ENCODE measurements at regions not wholly inside any gene's neighbourhood (a gene's known extent, or its start where the extent isn't known, plus 50 kb on each side); places are given as distances from the start of the nearest gene placed in this dataset.

DNA sequence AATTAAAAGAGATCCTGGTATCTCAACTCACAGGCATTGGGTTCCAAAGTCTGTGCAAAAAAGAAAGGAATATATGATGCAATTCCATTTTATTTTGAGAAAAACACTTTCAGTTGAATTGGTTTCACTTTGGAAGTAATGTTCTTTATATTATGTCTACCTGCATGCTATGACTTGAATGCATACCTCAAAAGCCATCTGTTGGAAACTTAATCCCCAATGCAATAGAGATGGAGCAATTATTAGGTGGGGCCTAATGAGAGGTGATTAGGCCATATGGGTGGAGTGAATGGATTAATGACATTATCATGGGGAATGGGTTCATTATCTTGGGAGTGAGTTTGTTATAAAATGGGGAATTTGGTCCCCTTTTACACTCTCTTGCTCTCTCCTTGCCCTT is 293.3 kb downstream of the CSNK1G3 start:
- no peak for TF ChIP-seq CTCF (IDR thresholded peaks at IDR 0.05; ENCODE audit: control insufficient read depth, insufficient read depth, low read depth, low read length, missing control alignments)
- no peak for DNase-seq (ENCODE audit: low read depth)

DNA sequence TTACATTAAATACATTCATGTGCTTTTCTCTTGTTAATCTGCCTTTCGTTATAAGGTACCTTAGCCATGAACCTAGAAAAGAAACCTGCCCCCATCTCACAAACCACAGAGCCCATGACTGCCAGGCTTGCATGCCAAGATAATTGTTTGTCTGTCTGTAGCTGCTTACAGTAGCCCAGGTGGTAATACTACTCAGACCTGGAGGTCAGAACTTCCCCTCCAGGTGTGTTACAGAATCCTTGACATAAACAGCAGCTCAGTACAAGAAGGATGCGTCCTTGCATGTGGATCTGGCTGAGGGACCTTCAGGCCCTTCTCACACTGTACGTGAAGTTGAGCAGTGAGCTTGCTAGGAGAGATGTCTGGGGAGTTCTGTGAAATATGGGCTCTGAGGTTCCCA is 291.4 kb downstream of the CSNK1G3 start:
- H3K4me3 ChIP-seq (ENCODE audit: control insufficient read depth, low read depth, low read length) = no peak overlapping the region
- no peak for TF ChIP-seq CTCF (IDR thresholded peaks at IDR 0.05; ENCODE audit: control insufficient read depth, insufficient read depth, low read depth, low read length, missing control alignments)
- no peak for DNase-seq (ENCODE audit: low read depth)

More for the DNA sequence above, 293.3 kb downstream of the CSNK1G3 start:
- no peak overlapping the region for H3K4me3 ChIP-seq (ENCODE audit: control insufficient read depth, low read depth, low read length)

DNA sequence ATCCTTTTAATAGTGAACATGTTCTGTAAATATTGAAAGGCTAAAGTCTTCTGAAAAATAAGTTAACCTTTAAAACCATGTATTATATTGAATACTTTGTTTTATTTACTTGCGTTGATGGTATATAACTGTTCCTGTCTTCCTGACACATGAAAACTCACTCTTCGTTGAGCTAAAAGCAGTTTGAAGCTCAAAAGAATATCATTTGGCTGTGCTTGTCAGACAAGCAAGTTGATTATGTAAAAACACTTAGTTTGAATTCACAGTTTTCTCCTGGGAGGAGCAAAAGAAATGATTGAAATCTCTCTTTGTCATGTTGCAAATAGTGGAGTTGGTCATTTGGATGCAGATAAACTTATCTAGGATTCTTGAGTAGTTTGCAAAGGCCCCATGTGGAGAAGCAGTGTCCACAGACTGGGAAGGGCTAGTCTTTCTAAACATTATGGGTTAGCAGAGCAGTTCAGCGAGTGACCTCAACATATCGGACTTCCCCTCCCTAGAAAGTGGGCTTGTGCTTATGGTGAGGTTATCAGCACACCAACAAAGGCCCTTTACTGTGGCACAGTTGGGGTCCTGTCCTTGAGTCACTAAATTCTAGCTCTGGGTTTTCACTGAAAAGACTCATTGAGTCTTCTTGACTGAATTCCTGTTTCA is 290.4 kb downstream of the CSNK1G3 start:
- no peak for DNase-seq (ENCODE audit: low read depth)
- H3K4me3 ChIP-seq (ENCODE audit: control insufficient read depth, low read depth, low read length) = no peak overlapping the region
- no peak for TF ChIP-seq CTCF (IDR thresholded peaks at IDR 0.05; ENCODE audit: control insufficient read depth, insufficient read depth, low read depth, low read length, missing control alignments)

- no peak overlapping the region for H3K4me3 ChIP-seq (ENCODE audit: control insufficient read depth, low read depth, low read length)
- no peak for DNase-seq (ENCODE audit: low read depth)
- no peak for TF ChIP-seq CTCF (IDR thresholded peaks at IDR 0.05; ENCODE audit: control insufficient read depth, insufficient read depth, low read depth, low read length, missing control alignments)
These were observed 288.7 kb downstream of the CSNK1G3 start for GRCh38 chr5:123800640-123801039.

DNA sequence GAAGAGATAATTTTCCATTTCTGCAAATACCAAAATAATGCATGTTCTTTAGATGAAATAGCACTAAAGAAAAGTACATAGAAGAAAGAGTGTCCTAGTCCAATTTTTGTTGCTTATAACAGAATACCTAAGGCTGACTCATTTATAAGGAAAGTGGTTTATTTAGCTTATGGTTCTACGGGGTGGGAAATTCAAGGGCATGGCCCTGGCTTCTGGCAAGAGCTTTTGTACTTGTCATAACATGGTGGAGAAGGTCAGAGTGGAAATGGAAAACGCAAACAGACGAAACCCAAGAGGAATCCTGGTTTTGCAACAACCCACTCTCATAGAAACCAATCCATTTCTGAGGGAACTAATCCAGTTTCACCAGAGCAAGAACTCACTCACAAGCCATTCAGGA is 283.7 kb downstream of the CSNK1G3 start:
- no peak overlapping the region for H3K4me3 ChIP-seq (ENCODE audit: control insufficient read depth, low read depth, low read length)
- no peak for DNase-seq (ENCODE audit: low read depth)
- no peak for TF ChIP-seq CTCF (IDR thresholded peaks at IDR 0.05; ENCODE audit: control insufficient read depth, insufficient read depth, low read depth, low read length, missing control alignments)

GRCh38 chr5:123790226-123790625 is 278.2 kb downstream of the CSNK1G3 start:
- no peak overlapping the region for H3K4me3 ChIP-seq (ENCODE audit: control insufficient read depth, low read depth, low read length)
- DNase-seq (ENCODE audit: low read depth) = no peak
- TF ChIP-seq CTCF (IDR thresholded peaks at IDR 0.05; ENCODE audit: control insufficient read depth, insufficient read depth, low read depth, low read length, missing control alignments) = no peak
